ENCODE measurements at regions not wholly inside any gene's neighbourhood (a gene's known extent, or its start where the extent isn't known, plus 50 kb on each side); places are given as distances from the start of the nearest gene placed in this dataset.

GRCh38 chrX:149274516-149275105, 230.5 kb downstream of the IDS start:
- peak; percentile 2 for DNase-seq (ENCODE audit: low read depth)

- no peak for DNase-seq (ENCODE audit: low read depth)
Measured at GRCh38 chrX:149272690-149273463, 232.2 kb downstream of the IDS start.

GRCh38 chrX:149267878-149268813, 237.0 kb downstream of the IDS start:
- no peak for DNase-seq (ENCODE audit: low read depth)

GRCh38 chrX:149262086-149262485, 243.0 kb downstream of the IDS start:
- DNase-seq (ENCODE audit: low read depth): no peak

GRCh38 chrX:149259241-149259640, 245.9 kb downstream of the IDS start:
- peak; percentile 10 for DNase-seq (ENCODE audit: low read depth)

GRCh38 chrX:149255860-149256259, 249.2 kb downstream of the IDS start:
- no peak for DNase-seq (ENCODE audit: low read depth)

- DNase-seq (ENCODE audit: low read depth): no peak
Measured at GRCh38 chrX:149248073-149248625, 257.0 kb downstream of the IDS start.

GRCh38 chrX:149230689-149231088, 274.4 kb downstream of the IDS start:
- no peak for DNase-seq (ENCODE audit: low read depth)

- no peak for DNase-seq (ENCODE audit: low read depth)
Measured at GRCh38 chrX:149223854-149224253, 281.3 kb downstream of the IDS start.

GRCh38 chrX:149222040-149222439, 283.1 kb downstream of the IDS start:
- DNase-seq (ENCODE audit: low read depth): no peak

- no peak for DNase-seq (ENCODE audit: low read depth)
Measured at GRCh38 chrX:149221230-149221629, 283.9 kb downstream of the IDS start.

GRCh38 chrX:149213264-149213663, 291.8 kb downstream of the IDS start:
- DNase-seq (ENCODE audit: low read depth): no peak

- DNase-seq (ENCODE audit: low read depth): no peak
Measured at GRCh38 chrX:149208307-149208706, 296.8 kb downstream of the IDS start.

GRCh38 chrX:149207518-149207917, 297.6 kb downstream of the IDS start:
- no peak for DNase-seq (ENCODE audit: low read depth)

- DNase-seq (ENCODE audit: low read depth): no peak
Measured at GRCh38 chrX:149205937-149206336, 299.2 kb downstream of the IDS start.

GRCh38 chrX:149205081-149205480, 300.0 kb downstream of the IDS start:
- no peak for DNase-seq (ENCODE audit: low read depth)

GRCh38 chrX:149199734-149200133, 305.4 kb downstream of the IDS start:
- DNase-seq (ENCODE audit: low read depth): no peak

GRCh38 chrX:149198980-149199732, 305.9 kb downstream of the IDS start:
- DNase-seq (ENCODE audit: low read depth): no peak

GRCh38 chrX:149185087-149185486, 320.0 kb downstream of the IDS start:
- DNase-seq (ENCODE audit: low read depth): no peak

- DNase-seq (ENCODE audit: low read depth): no peak
Measured at GRCh38 chrX:149161435-149162088, 343.5 kb downstream of the IDS start.

GRCh38 chrX:149157976-149158375, 347.1 kb downstream of the IDS start:
- DNase-seq (ENCODE audit: low read depth): no peak
